ENCODE measurements at regions not wholly inside any gene's neighbourhood (a gene's known extent, or its start where the extent isn't known, plus 50 kb on each side); places are given as distances from the start of the nearest gene placed in this dataset.

- H3K4me2 ChIP-seq (ENCODE audit: control insufficient read depth, extremely low read depth, insufficient read depth, low read depth, low read length): no peak overlapping the region
- no peak for DNase-seq (ENCODE audit: low read depth, low spot score)
- no peak for FAIRE-seq
- dilution Hi-C loops (cut with MboI; ENCODE audit: extremely low pct_ligation_motif_present, low sequenced_read_pairs): no loop called here
- no peaks in the 10 kb centered on the region for H3K27me3 ChIP-seq (ENCODE audit: control insufficient read depth, extremely low read depth, insufficient read depth, low read length)
- no peak for TF ChIP-seq CTCF (optimal IDR thresholded peaks at IDR 0.05 in 1 of 3, IDR thresholded peaks at IDR 0.05 in 1 of 3, conservative IDR thresholded peaks at IDR 0.05 in 1 of 3; ENCODE audit: extremely low read depth in 1 of 3, insufficient read depth in 2 of 3, low read length in 3 of 3)
- no peak for TF ChIP-seq EZH2 (IDR thresholded peaks at IDR 0.05; ENCODE audit: low read length)
- no peaks in the 10 kb centered on the region for H3K4me1 ChIP-seq (ENCODE audit: control insufficient read depth, extremely low read depth, insufficient read depth, low read length)
- H3K9me1 ChIP-seq (ENCODE audit: control insufficient read depth, extremely low read depth, insufficient read depth, low read length): no peaks in the 10 kb centered on the region
- no peaks in the 10 kb centered on the region for H3K9me3 ChIP-seq (ENCODE audit: control insufficient read depth, low read depth, low read length)
- H4K20me1 ChIP-seq (ENCODE audit: control insufficient read depth, extremely low read depth, insufficient read depth, low read length): no peaks in the 10 kb centered on the region
- no peaks in the 10 kb centered on the region for H3K79me2 ChIP-seq (ENCODE audit: control insufficient read depth, insufficient read depth, low read length)
- no peak overlapping the region for H3K9ac ChIP-seq (ENCODE audit: control insufficient read depth, extremely low read depth, insufficient read depth, low read length)
- no peaks in the 10 kb centered on the region for H3K36me3 ChIP-seq (ENCODE audit: control insufficient read depth in 2 of 2, extremely low read depth in 1 of 2, insufficient read depth in 2 of 2, low read length in 2 of 2)
- H2AFZ ChIP-seq (ENCODE audit: control insufficient read depth, low read length): no peak overlapping the region
- H3K27ac ChIP-seq (ENCODE audit: control insufficient read depth, insufficient read depth, low read length): no peak overlapping the region
- H3K4me3 ChIP-seq (ENCODE audit: control insufficient read depth in 2 of 3, extremely low read depth in 1 of 3, insufficient read depth in 2 of 3, low read depth in 1 of 3, low read length in 3 of 3): no peak overlapping the region
Observed at GRCh38 chr7:32262315-32262714, 192.1 kb upstream of the PDE1C start.

DNA sequence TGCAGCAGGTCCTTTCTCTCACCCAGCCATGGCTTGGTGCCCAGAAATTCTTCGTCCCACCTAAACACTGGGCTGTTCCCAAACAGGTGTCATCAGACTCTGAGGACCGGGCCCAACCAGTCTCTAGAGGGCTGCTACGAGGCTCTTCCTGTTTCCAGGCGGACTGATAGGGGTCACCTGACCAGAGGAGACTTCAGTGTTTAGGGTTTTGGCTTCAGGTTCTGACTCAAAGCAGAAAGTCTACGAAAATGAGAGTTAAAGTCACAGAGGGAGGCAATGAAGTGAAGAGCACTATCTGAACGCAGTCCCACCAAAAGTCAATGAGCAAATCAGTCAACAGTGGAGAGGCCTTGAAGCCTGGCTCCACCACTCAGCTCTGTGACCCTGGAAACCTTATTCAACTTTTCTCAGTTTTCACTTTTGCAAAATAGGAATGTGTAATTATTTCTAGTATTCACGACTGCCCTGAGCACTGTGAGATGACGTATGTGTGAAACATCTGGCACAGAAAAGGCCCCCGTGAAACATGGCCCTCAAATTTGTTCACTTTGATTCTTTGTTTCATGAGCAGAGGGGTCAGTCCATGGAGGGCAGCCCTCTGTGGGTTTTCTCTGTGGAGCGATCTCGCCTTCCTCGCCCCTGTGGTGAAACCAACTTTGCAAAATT lies 189.9 kb upstream of the PDE1C start:
- no peaks in the 10 kb centered on the region for H3K9me3 ChIP-seq (ENCODE audit: control insufficient read depth, low read depth, low read length)
- H3K9me1 ChIP-seq (ENCODE audit: control insufficient read depth, extremely low read depth, insufficient read depth, low read length): no peaks in the 10 kb centered on the region
- DNase-seq (ENCODE audit: low read depth, low spot score): no peak
- no peak for FAIRE-seq
- H3K27ac ChIP-seq (ENCODE audit: control insufficient read depth, insufficient read depth, low read length): no peak overlapping the region
- no peak overlapping the region for H2AFZ ChIP-seq (ENCODE audit: control insufficient read depth, low read length)
- no peaks in the 10 kb centered on the region for H3K27me3 ChIP-seq (ENCODE audit: control insufficient read depth, extremely low read depth, insufficient read depth, low read length)
- H3K4me3 ChIP-seq (ENCODE audit: control insufficient read depth in 2 of 3, extremely low read depth in 1 of 3, insufficient read depth in 2 of 3, low read depth in 1 of 3, low read length in 3 of 3): no peak overlapping the region
- no peaks in the 10 kb centered on the region for H3K36me3 ChIP-seq (ENCODE audit: control insufficient read depth in 2 of 2, extremely low read depth in 1 of 2, insufficient read depth in 2 of 2, low read length in 2 of 2)
- no peaks in the 10 kb centered on the region for H4K20me1 ChIP-seq (ENCODE audit: control insufficient read depth, extremely low read depth, insufficient read depth, low read length)
- no peaks in the 10 kb centered on the region for H3K79me2 ChIP-seq (ENCODE audit: control insufficient read depth, insufficient read depth, low read length)
- no peak overlapping the region for H3K9ac ChIP-seq (ENCODE audit: control insufficient read depth, extremely low read depth, insufficient read depth, low read length)
- H3K4me2 ChIP-seq (ENCODE audit: control insufficient read depth, extremely low read depth, insufficient read depth, low read depth, low read length): no peak overlapping the region
- H3K4me1 ChIP-seq (ENCODE audit: control insufficient read depth, extremely low read depth, insufficient read depth, low read length): no peaks in the 10 kb centered on the region
- TF ChIP-seq CTCF (optimal IDR thresholded peaks at IDR 0.05 in 1 of 3, IDR thresholded peaks at IDR 0.05 in 1 of 3, conservative IDR thresholded peaks at IDR 0.05 in 1 of 3; ENCODE audit: extremely low read depth in 1 of 3, insufficient read depth in 2 of 3, low read length in 3 of 3) (no peak), EZH2 (IDR thresholded peaks at IDR 0.05; ENCODE audit: low read length) (no peak)
- dilution Hi-C loops (cut with MboI; ENCODE audit: extremely low pct_ligation_motif_present, low sequenced_read_pairs): no loop called here
